Spleen (tissue), 11 donors: ENCODE measurements at regions not wholly inside any gene's neighbourhood (a gene's known extent, or its start where the extent isn't known, plus 50 kb on each side); places are given as distances from the start of the nearest gene placed in this dataset.

Experiments used
- DNase-seq: peaks from one replicate; pipeline ENCODE4 v3.0.0-alpha.2; 2020
- H3K27ac ChIP-seq, 8 donors: fragments of 200-600 bp; sonication (generic) in 7 of 8; 1 replicate in 4 of 8; 2 replicates in 4 of 8; pipeline versions ENCODE4 v1.5.0 to v1.8.0; 2016 to 2021; ENCODE audit warnings: inconsistent platforms in 4 of 8, mild to moderate bottlenecking in 4 of 8, moderate library complexity in 1 of 8
- H3K27me3 ChIP-seq, 7 donors: fragments of 200-600 bp; sonication (generic) in 6 of 7; replicated peaks in 1 of 7; 1 replicate in 4 of 7; 2 replicates in 3 of 7; pipeline versions ENCODE4 v1.5.0 to v1.8.0; 2016 to 2021; ENCODE audit warnings: inconsistent platforms in 3 of 7, mild to moderate bottlenecking in 1 of 7
- H3K36me3 ChIP-seq, 6 donors: fragments of 200-600 bp; sonication (generic) in 5 of 6; 1 replicate in 4 of 6; 2 replicates in 2 of 6; pipeline versions ENCODE4 v1.5.0 to v1.8.0; 2016 to 2021; ENCODE audit warnings: inconsistent platforms in 2 of 6
- H3K4me1 ChIP-seq, 6 donors: fragments of 200-600 bp; sonication (generic) in 5 of 6; 1 replicate in 3 of 6; 2 replicates in 3 of 6; pipeline versions ENCODE4 v1.5.0 to v1.8.0; 2016 to 2021; ENCODE audit warnings: inconsistent platforms in 3 of 6
- H3K4me3 ChIP-seq, 8 donors: fragments of 200-600 bp; sonication (generic) in 7 of 8; 1 replicate in 4 of 8; 2 replicates in 4 of 8; pipeline versions ENCODE4 v1.5.0 to v1.8.0; 2016 to 2021; ENCODE audit warnings: inconsistent platforms in 4 of 8, mild to moderate bottlenecking in 4 of 8, moderate library complexity in 2 of 8
- H3K9me3 ChIP-seq, 8 donors: fragments of 200-600 bp; sonication (generic) in 7 of 8; 1 replicate in 4 of 8; 2 replicates in 4 of 8; pipeline versions ENCODE4 v1.5.0 to v1.8.0; 2016 to 2021; ENCODE audit warnings: inconsistent platforms in 4 of 8
- POLR2A ChIP-seq, 3 donors: fragments of 450-650 bp; IDR thresholded peaks; one replicate each; pipeline ENCODE4 v1.5.1; 2017; ENCODE audit warnings: antibody characterized with exemption in 3 of 3, mild to moderate bottlenecking in 1 of 3
- POLR2AphosphoS5 ChIP-seq, 3 donors: sonication (generic); formaldehyde crosslinking; IDR thresholded peaks; one replicate each; pipeline ENCODE4 v1.5.1; 2017; ENCODE audit warnings: antibody characterized with exemption in 3 of 3
- WGBS, 5 donors: extraction: QIAGEN DNeasy Blood & Tissue Kit in 3 of 5; methylation state at CpG; one replicate each; pipeline versions ENCODE4 v1.1.5 to v1.1.7; 2013 to 2018; 5-methylcytosine and 5-hydroxymethylcytosine counted together
- intact Hi-C: fragments of 100-400 bp; cut with DNase I; formaldehyde crosslinking; loops from one replicate; pipeline ENCODE4 v1.15.0; 2023; ENCODE audit warnings: low total_unique reads
- TF ChIP-seq, protein P1 (sequence below), 11 experiments: fragments of 200-600 bp in 7 of 11; fragments of 450-650 bp in 4 of 11; sonication (generic) in 4 of 11; IDR thresholded peaks in 8 of 11; conservative IDR thresholded peaks in 3 of 11; 1 replicate in 7 of 11; 2 replicates in 4 of 11; pipeline versions ENCODE4 v1.4.0 to v1.8.0; 2016 to 2021; ENCODE audit warnings: antibody characterized with exemption in 11 of 11, inconsistent platforms in 4 of 11, mild to moderate bottlenecking in 1 of 11
- donor health status: healthy with polysubstance abuse.
- donor health status: DM: no; HTN: no; CAD: no; lungs with moderate emphysema.
- donor health status: DM: no; HTN: no; CAD: no.
- donor health status: Bipolar disorder and iron deficiency.
- donor health status: healthy.
- donor health status: DM: no; HTN: no; CAD: no.
- donor health status: DM: yes; HTN: yes; CAD: no.

DNA sequence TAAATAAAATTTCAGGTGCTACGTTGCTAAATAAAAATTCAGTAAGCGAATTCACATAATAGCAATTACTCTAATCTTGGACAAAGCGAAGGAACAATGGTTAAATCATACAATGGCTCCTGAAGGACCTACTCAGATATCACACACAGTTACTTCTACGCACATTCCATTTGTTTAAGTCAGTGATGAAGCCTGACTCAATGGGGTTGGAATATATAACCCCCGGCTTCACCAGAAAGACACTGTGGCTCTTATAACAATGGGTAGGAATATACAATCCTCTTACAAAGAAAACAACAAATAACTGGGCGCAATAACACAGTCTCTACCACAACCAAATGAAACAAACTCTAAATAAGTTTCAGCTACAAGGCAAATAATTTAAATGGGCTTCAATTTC lies 349.5 kb downstream of the IRS1 start:
- 84 to 91% (median 87%) methylated on average over 6 of the region's 6 CpGs for WGBS, 5 donors
- H3K9me3 ChIP-seq: peaks cover 0 to 15% (median 7%) of the 10 kb centered on the region in 8 donors
- no peaks in the 10 kb centered on the region for H3K4me1 ChIP-seq
- H3K36me3 ChIP-seq: no peaks in the 10 kb centered on the region
- no peak overlapping the region for H3K4me3 ChIP-seq
- DNase-seq: no peak
- TF ChIP-seq, protein P1, sequence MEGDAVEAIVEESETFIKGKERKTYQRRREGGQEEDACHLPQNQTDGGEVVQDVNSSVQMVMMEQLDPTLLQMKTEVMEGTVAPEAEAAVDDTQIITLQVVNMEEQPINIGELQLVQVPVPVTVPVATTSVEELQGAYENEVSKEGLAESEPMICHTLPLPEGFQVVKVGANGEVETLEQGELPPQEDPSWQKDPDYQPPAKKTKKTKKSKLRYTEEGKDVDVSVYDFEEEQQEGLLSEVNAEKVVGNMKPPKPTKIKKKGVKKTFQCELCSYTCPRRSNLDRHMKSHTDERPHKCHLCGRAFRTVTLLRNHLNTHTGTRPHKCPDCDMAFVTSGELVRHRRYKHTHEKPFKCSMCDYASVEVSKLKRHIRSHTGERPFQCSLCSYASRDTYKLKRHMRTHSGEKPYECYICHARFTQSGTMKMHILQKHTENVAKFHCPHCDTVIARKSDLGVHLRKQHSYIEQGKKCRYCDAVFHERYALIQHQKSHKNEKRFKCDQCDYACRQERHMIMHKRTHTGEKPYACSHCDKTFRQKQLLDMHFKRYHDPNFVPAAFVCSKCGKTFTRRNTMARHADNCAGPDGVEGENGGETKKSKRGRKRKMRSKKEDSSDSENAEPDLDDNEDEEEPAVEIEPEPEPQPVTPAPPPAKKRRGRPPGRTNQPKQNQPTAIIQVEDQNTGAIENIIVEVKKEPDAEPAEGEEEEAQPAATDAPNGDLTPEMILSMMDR (IDR thresholded peaks at IDR 0.05 in 8 of 11, conservative IDR thresholded peaks at IDR 0.05 in 3 of 11): no peak
- TF ChIP-seq POLR2A (IDR thresholded peaks at IDR 0.05) (no peak), POLR2AphosphoS5 (IDR thresholded peaks at IDR 0.05) (no peak)
- peaks cover 0 to 15% (median 0%) of the 10 kb centered on the region in 7 donors for H3K27me3 ChIP-seq
- H3K27ac ChIP-seq: no peak overlapping the region
- intact Hi-C loops: no loop called here

DNA sequence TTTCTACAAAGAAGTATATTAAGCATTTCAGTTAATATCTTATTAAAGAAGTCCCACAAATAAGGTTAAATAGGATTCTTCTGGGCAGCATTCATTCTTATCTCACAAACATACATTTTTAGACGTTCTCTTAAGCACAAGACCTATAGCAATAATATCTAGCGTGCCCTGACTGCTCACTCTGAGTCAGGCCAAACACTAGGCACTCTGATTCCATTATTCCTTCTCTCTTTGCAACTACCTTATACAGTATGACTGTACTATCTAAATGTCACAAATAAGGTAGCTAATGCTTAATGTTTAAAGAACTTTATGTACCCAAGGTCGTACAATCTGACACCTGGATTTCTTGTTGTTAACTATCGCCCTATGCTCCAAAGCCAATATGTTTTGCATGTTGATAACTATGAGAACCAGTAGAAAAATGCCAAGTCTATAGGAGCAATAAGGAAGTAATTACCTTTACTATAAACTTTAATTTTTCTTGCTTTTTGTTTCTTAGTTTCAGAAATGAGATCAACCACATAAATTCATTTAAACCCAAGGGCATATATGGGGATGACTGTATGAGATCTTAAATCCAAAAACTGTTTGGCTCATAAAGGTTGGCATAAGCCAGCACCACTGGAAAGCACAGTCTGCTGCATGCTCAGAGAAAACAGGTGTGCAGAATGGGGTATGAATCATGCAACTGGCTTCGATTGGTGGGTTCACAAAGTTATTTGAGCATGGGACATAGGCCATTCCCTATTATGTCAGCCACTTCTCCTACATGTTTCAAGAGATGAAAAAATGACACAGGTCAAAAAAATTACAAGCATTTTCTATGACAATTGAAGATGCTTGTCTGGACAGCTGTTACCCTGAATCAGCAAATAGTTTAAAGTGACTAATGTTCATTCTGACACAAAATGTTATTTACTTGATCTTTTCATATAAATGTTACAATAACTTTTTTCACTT lies 352.0 kb downstream of the IRS1 start:
- H3K27ac ChIP-seq: no peak overlapping the region
- peaks cover 0 to 3% (median 0%) of the 10 kb centered on the region in 7 donors for H3K27me3 ChIP-seq
- H3K36me3 ChIP-seq: no peaks in the 10 kb centered on the region
- intact Hi-C loops: no loop called here
- no peak overlapping the region for H3K4me3 ChIP-seq
- 76 to 84% (median 77%) methylated on average over 5 of the region's 5 CpGs for WGBS, 5 donors
- H3K9me3 ChIP-seq: peaks cover 0 to 8% (median 3%) of the 10 kb centered on the region in 8 donors
- no peak for DNase-seq
- no peaks in the 10 kb centered on the region for H3K4me1 ChIP-seq
- TF ChIP-seq, protein P1 (IDR thresholded peaks at IDR 0.05 in 8 of 11, conservative IDR thresholded peaks at IDR 0.05 in 3 of 11): no peak
- no peak for TF ChIP-seq POLR2A (IDR thresholded peaks at IDR 0.05)
- no peak for TF ChIP-seq POLR2AphosphoS5 (IDR thresholded peaks at IDR 0.05)

DNA sequence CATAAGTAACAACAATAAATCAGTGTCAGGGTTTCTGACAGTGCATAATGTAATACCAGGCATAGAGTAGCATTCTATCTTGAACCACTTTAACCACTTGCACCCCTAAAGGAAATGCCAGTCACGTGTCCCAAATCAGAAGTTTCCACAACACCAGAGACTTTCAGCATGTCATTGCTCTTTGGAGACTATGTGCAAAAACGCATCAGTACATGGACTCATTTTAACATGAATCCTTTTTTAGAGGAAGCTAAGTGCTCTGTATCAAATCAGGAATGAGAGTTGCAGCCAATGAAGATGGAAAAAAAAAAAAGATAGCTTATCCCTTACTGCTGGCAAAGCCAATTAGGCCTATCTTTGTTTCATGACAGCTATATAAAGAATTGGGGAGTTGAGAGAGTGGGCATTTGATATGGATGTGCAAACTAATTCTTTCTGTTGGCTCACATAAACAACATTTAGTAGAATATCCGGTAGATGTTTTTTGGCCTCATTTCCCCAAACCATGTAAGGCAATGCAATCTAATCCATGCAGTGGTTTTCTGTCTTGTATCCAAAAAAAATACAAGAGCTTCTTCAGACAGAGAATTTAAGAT lies 353.1 kb downstream of the IRS1 start:
- DNase-seq: no peak
- Histone ChIP-seq H3K27me3 (peaks cover 0 to 3% (median 0%) of the 10 kb centered on the region in 7 donors), H3K9me3 (no peaks in the 10 kb centered on the region), H3K27ac (peak overlapping the region in 1 of 8 donors; percentile 10), H3K4me3 (no peak overlapping the region), H3K36me3 (no peaks in the 10 kb centered on the region), H3K4me1 (no peaks in the 10 kb centered on the region)
- WGBS, 5 donors: 44 to 53% (median 45%) methylated on average over 3 of the region's 3 CpGs
- TF ChIP-seq POLR2A (IDR thresholded peaks at IDR 0.05): no peak
- TF ChIP-seq, protein P1 (IDR thresholded peaks at IDR 0.05 in 8 of 11, conservative IDR thresholded peaks at IDR 0.05 in 3 of 11): no peak
- TF ChIP-seq POLR2AphosphoS5 (IDR thresholded peaks at IDR 0.05): no peak
- intact Hi-C loops: no loop called here
